ENCODE measurements at regions not wholly inside any gene's neighbourhood (a gene's known extent, or its start where the extent isn't known, plus 50 kb on each side); places are given as distances from the start of the nearest gene placed in this dataset.

DNA sequence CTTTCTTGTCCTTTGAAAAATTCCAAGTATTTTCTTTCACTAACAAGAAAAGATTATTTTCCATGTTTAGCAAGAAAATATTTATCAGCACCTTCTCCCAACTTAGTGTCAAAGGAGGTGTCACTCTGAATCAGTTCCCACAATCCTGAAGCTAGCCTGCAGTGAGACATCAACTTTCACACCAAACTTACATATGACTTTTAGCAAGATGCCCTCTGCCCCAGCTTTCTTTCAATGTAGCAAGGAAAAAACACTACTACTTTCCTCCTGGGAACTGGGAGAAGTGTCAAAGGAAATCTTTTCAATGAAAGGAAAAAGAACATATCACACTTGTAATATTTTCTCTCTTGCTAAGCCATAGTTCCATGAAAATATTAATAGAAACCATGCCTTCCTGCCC lies 50.9 kb upstream of the PALMD start:
- TF ChIP-seq ZNF75D (CRISPR knock-in tag; IDR thresholded peaks at IDR 0.05; ENCODE audit: borderline replicate concordance) (no peak), ZNF609 (CRISPR knock-in tag; IDR thresholded peaks at IDR 0.05; ENCODE audit: borderline replicate concordance) (no peak), CTCF (CRISPR knock-in tag; IDR thresholded peaks at IDR 0.05) (no peak), ZNF207 (IDR thresholded peaks at IDR 0.05; ENCODE audit: borderline replicate concordance) (no peak)
- TF ChIP-seq, protein P1, sequence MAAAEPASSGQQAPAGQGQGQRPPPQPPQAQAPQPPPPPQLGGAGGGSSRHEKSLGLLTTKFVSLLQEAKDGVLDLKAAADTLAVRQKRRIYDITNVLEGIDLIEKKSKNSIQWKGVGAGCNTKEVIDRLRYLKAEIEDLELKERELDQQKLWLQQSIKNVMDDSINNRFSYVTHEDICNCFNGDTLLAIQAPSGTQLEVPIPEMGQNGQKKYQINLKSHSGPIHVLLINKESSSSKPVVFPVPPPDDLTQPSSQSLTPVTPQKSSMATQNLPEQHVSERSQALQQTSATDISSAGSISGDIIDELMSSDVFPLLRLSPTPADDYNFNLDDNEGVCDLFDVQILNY (CRISPR knock-in tag; conservative IDR thresholded peaks at IDR 0.05): no peak
